Peyer's patch (tissue), 4 donors: ENCODE measurements at regions not wholly inside any gene's neighbourhood (a gene's known extent, or its start where the extent isn't known, plus 50 kb on each side); places are given as distances from the start of the nearest gene placed in this dataset.

ENCODE experiments used
- DNase-seq, 3 donors: peaks; one replicate each; pipeline ENCODE4 v3.0.0-alpha.2; 2017 to 2019
- H3K27ac ChIP-seq, 4 donors: fragments of 200-600 bp; sonication (generic); one replicate each; pipeline ENCODE4 v1.5.1; 2016 to 2019
- H3K27me3 ChIP-seq, 2 donors: fragments of 200-600 bp; sonication (generic); one replicate each; pipeline ENCODE4 v1.5.1; 2019
- H3K36me3 ChIP-seq, 3 donors: fragments of 200-600 bp; sonication (generic); one replicate each; pipeline ENCODE4 v1.5.1; 2016 to 2019
- H3K4me1 ChIP-seq, 4 donors: fragments of 200-600 bp; sonication (generic); one replicate each; pipeline ENCODE4 v1.5.1; 2016 to 2019
- H3K4me3 ChIP-seq, 4 donors: fragments of 200-600 bp; sonication (generic); 1 replicate in 3 of 4; 2 replicates in 1 of 4; pipeline ENCODE4 v1.5.1; 2016 to 2019; ENCODE audit warnings: mild to moderate bottlenecking in 1 of 4
- H3K9me3 ChIP-seq, 4 donors: fragments of 200-600 bp; sonication (generic); one replicate each; pipeline ENCODE4 v1.5.1; 2016 to 2019; ENCODE audit warnings: mild to moderate bottlenecking in 1 of 4
- POLR2A ChIP-seq, 2 donors: fragments of 450-650 bp; IDR thresholded peaks; one replicate each; pipeline ENCODE4 v1.5.1; 2017; ENCODE audit warnings: antibody characterized with exemption in 2 of 2, mild to moderate bottlenecking in 2 of 2, moderate library complexity in 2 of 2
- TF ChIP-seq, protein P1 (sequence below), 6 experiments: fragments of 450-650 bp in 4 of 6; fragments of 200-600 bp in 2 of 6; sonication (generic) in 1 of 6; IDR thresholded peaks; one replicate each; pipeline ENCODE4 v1.5.1; 2017 to 2019; ENCODE audit warnings: antibody characterized with exemption in 6 of 6, mild to moderate bottlenecking in 3 of 6, moderate library complexity in 1 of 6

DNA sequence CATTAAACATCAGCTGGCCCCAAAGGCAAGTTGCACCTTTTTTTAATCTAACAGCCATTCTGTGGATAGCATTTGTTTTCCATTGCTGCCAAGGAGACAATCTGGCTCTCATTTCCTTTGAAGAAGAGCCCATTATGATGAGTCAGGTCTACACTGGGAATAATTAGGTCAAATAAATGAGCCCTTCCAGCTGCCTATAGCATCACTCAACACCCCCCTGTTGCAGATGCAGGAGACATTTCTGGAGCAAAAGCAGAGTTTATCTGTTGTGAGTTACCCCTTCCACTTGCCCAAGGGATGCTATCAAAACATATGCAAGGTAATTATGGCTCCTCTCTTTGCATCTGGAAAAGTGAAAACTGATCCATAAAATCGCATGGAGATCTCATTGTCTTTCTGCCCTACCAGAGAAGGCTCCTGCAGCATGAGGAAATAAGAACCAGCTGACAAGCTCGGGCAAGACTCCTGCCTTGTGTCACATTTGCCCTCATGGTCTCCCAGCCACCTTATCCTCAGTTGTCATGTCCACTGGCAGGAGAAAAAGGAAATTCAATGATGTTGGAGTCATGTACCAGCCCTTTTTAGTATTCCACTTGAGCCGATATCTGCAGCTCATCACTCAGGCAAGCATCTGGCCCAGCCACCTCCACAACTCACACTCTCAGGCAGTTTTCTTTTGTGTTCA is 135.9 kb downstream of the SLC30A10 start:
- Histone ChIP-seq H3K9me3 (no peaks in the 10 kb centered on the region), H3K27ac (no peak overlapping the region), H3K4me3 (no peak overlapping the region), H3K27me3 (no peaks in the 10 kb centered on the region), H3K36me3 (no peaks in the 10 kb centered on the region), H3K4me1 (no peaks in the 10 kb centered on the region)
- no peak for TF ChIP-seq POLR2A (IDR thresholded peaks at IDR 0.05)
- TF ChIP-seq, protein P1, sequence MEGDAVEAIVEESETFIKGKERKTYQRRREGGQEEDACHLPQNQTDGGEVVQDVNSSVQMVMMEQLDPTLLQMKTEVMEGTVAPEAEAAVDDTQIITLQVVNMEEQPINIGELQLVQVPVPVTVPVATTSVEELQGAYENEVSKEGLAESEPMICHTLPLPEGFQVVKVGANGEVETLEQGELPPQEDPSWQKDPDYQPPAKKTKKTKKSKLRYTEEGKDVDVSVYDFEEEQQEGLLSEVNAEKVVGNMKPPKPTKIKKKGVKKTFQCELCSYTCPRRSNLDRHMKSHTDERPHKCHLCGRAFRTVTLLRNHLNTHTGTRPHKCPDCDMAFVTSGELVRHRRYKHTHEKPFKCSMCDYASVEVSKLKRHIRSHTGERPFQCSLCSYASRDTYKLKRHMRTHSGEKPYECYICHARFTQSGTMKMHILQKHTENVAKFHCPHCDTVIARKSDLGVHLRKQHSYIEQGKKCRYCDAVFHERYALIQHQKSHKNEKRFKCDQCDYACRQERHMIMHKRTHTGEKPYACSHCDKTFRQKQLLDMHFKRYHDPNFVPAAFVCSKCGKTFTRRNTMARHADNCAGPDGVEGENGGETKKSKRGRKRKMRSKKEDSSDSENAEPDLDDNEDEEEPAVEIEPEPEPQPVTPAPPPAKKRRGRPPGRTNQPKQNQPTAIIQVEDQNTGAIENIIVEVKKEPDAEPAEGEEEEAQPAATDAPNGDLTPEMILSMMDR (IDR thresholded peaks at IDR 0.05), result no peak
- no peak for DNase-seq

- Histone ChIP-seq H3K27me3 (no peaks in the 10 kb centered on the region), H3K9me3 (no peaks in the 10 kb centered on the region), H3K4me1 (no peaks in the 10 kb centered on the region), H3K36me3 (no peaks in the 10 kb centered on the region), H3K4me3 (no peak overlapping the region), H3K27ac (no peak overlapping the region)
- DNase-seq, result no peak
- TF ChIP-seq, protein P1 (IDR thresholded peaks at IDR 0.05), result no peak
- TF ChIP-seq POLR2A (IDR thresholded peaks at IDR 0.05), result no peak
Measured at GRCh38 chr1:219791766-219792165, 136.6 kb downstream of the SLC30A10 start.

- no peak for DNase-seq
- TF ChIP-seq, protein P1 (IDR thresholded peaks at IDR 0.05), result no peak
- no peak for TF ChIP-seq POLR2A (IDR thresholded peaks at IDR 0.05)
- Histone ChIP-seq H3K9me3 (no peaks in the 10 kb centered on the region), H3K4me3 (no peak overlapping the region), H3K36me3 (no peaks in the 10 kb centered on the region), H3K27ac (no peak overlapping the region), H3K27me3 (no peaks in the 10 kb centered on the region), H3K4me1 (no peaks in the 10 kb centered on the region)
Measured at GRCh38 chr1:219790834-219791615, 137.3 kb downstream of the SLC30A10 start.

- no peak overlapping the region for H3K4me3 ChIP-seq
- H3K9me3 ChIP-seq, result no peaks in the 10 kb centered on the region
- no peaks in the 10 kb centered on the region for H3K27me3 ChIP-seq
- no peak for TF ChIP-seq POLR2A (IDR thresholded peaks at IDR 0.05)
- TF ChIP-seq, protein P1 (IDR thresholded peaks at IDR 0.05), result no peak
- DNase-seq, result no peak
- no peak overlapping the region for H3K27ac ChIP-seq
- H3K4me1 ChIP-seq, result no peaks in the 10 kb centered on the region
- no peaks in the 10 kb centered on the region for H3K36me3 ChIP-seq
Measured at GRCh38 chr1:219788700-219789099, 139.7 kb downstream of the SLC30A10 start.

- no peaks in the 10 kb centered on the region for H3K27me3 ChIP-seq
- no peak for DNase-seq
- H3K36me3 ChIP-seq, result no peaks in the 10 kb centered on the region
- H3K4me3 ChIP-seq, result no peak overlapping the region
- no peaks in the 10 kb centered on the region for H3K9me3 ChIP-seq
- no peak overlapping the region for H3K27ac ChIP-seq
- no peaks in the 10 kb centered on the region for H3K4me1 ChIP-seq
- TF ChIP-seq, protein P1 (IDR thresholded peaks at IDR 0.05), result no peak
- no peak for TF ChIP-seq POLR2A (IDR thresholded peaks at IDR 0.05)
Measured at GRCh38 chr1:219788091-219788490, 140.3 kb downstream of the SLC30A10 start.
